GM21381 (cell line): ENCODE measurements at regions not wholly inside any gene's neighbourhood (a gene's known extent, or its start where the extent isn't known, plus 50 kb on each side); places are given as distances from the start of the nearest gene placed in this dataset.
"Not testable (repeated sequence)": the region's sequence is repeated elsewhere in the genome, so short reads cannot be mapped to it uniquely, and the experiment has no call there.

Experiments used
- ATAC-seq: cut with Tn5 transposase; IDR thresholded peaks from one replicate; pipeline ENCODE4 v1.9.1; 2021; ENCODE audit warnings: mild to moderate bottlenecking, moderate library complexity; ENCODE audit not compliant: unreplicated experiment

DNA sequence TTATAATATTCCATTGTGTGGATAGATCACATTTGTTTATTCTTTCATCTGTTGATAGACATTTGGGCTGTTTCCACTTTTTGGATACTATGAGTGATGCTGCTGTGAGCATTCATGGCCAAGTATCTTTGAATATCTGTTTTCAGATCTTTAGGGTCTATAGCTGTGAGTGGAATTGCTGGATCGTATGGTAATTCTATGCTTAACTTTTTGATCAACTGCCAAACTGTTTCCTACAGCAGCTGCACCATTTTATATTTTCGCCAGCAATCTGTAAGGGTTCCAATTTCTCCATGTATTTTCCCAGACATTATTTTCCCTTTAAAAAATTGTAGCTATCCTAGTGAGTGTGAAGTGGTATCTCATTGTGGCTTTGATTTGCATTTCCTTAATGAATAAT lies 238.1 kb downstream of the AACS start:
- ATAC-seq = no peak

DNA sequence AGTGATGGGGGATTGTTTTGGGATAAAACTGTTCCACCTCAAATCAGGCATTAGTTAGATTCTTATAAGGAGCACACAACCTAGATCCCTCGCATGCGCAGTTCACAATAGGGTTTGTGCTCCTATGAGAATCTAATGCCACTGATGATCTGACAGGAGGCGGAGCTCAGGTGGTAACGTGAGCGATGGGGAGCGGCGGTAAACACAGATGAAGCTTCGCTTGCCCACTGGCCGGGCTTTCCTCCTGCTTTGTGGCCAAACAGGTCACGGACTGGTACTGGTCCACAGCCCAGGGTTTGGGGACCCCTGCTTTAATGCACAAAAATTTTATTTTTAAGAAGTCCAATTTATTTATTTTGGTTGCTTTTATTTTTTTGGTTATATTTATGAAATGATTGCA lies 238.8 kb downstream of the AACS start:
- no peak for ATAC-seq

DNA sequence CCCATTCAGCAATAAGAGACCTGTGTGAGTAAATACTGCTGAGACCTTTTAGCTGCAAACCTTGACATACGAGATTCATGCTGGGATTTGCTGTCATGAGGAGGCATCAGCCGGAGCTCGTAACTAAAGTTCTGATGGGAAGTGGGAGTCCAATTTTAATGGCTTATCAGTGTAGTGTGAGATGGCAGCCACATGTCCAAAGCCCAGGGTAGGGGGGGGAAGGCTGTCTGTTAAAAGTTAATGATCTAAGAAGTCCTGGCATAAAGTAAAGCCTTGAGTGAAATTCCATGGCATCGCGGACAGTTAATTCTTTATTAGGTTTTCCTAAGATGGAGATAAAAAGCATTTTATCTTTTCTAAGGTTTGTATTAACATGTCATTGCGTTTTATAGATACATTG lies 240.0 kb downstream of the AACS start:
- ATAC-seq = no peak

DNA sequence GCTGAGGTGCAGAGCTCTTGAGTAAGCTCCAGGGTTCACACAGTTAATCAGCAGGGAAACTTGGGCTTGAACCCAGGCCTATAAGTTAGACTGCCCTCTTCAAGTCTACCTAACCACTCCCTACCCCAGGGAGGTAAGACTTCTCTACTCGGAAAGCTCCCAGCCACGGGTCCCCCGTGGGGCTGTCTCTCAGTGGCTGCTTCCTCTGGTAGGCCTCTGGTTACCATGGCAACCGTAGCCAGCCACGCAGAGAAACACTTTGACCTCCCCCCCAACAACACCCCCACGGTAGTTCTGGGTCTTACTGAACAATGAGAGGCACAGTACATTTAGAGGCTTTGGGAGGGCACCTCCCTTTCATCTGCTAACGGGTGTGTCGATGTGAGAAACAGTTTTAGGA lies 245.2 kb downstream of the AACS start:
- no peak for ATAC-seq

DNA sequence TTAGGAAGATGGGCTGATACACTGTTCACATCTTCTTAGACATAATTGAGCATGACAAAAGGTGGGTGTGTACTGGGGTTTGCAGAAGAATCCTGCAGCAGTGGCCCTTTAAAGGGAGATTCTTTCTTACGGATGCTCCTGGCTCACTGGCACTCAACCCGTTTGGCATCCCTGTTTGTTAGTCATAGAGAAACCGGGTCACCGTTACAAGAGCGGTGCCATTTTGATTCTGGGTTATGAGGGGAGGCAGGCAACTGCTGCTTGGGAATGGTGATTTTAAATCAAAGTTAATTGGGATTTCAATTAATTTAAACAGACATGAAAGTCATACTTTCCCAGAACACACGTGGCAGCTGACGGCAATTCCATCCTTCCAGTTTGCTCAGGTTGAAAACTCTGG lies 245.8 kb downstream of the AACS start:
- no peak for ATAC-seq

DNA sequence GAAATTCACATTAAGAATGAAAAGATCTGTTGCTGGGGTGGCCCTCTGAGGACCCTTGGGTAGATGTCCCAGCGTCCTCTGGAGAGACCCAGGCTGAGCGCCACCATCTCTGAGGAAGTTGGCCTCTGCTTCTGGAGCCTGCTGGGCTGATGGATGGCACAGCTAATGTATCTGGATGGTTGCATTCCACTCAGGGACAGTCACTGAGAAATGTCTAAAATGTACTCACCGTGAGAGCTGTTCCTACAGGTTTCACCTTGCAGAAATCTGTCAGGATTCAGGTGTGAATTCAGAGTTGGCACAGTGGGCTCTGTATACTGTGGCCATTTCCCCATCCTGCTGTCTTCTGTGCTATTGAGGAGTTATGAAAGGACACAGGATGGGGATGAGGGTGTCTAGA lies 247.2 kb downstream of the AACS start:
- ATAC-seq = no peak

DNA sequence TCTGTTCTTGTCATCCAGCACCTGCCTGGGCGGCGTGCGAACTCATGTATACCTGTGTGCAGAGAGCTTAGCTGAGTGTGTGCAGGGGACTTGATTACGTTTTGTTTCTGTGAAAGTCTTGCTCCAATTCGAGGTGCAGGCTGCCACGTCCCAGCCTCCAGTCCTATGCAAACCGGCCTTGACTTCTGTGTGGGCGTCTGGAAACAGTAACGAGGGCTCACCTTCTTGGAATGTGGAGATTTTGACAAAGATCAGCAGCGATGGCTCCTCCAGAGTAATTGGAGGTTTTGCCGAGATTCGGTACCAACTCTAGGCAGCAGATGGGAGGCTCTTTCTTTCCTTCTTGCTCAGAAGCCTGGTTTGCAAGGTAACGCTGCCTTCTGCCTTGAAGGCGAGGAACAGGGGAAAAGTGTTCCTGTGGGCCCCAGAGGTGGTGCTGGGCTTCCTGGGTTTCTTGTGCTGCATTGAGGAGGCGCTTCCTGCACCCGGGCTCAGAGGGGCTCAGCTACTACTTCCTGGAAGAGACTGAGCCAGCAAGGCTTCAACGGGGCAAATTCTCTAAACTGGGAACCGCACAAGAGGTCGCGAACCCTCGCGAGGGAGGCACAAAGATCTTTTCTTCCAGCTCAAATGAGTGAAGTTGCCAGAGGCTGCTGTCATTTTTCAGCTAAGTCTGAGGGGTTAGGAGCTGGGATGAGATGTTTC lies 249.0 kb downstream of the AACS start:
- no peak for ATAC-seq

DNA sequence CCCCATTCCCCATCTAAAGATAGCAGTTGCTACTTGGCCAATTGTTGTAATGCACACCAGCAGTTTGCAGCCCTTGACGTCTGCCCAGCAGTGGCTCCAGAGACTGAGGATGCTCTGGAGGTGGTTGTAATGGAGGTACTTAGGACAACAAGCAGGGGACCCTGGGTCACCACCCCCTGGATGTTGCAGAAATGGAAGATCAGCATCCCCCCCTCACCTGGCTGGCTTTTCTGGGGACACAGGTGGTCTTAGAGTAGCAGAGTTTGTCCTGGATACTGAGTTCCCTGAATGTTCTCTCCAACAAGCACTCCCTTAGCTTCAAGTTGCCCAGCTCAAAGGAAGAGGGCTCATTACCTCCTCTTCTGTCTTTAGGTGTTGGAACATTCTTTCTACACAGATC lies 250.5 kb downstream of the AACS start:
- ATAC-seq = no peak

DNA sequence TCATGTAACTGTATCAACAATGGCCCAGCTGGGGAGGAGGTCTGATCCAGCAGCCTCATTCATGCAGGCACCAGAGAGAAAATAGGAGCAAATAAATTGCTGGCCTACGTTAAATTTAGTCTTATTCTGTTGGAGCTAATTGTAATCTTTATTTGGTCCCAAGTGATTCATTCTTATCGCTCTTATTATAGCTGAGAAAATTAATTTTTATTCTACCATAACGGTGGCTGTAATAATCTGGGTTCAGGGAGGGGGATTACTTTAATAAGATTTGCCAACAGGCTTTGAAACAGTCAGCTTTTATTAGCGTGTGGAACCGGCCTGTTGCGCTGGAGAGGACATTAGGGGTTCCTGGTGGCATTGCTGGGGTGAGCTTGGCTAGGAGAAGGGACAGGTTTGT lies 254.9 kb downstream of the AACS start:
- no peak for ATAC-seq

DNA sequence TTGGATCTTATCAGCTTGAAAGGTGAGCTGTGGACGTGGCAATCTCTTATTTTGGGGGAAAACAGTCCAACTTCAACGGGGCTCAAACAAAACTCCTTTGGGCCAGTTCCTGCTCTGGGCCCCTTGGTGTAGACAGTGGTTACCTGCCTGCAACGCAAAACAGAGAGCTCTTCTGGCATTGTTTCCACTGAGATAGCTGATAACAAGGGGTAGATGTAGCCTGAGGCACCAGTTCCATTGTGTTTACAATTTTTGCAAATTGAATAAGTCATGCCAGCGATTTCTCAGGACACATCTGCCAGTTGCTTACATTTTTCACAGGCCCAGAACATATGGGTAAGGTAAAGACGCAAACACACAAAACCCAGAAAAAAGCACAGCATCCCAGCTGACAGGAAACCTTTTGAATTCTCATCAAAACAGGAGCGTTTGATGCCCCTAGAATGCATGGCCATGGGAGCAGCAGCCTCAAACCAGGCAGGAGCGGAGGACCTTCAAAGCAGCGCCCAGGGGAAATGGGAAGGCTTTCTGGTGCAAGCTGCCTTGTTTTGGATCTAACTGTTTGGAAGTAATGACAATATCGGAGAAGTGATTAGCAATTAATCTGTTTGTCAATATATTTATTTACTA lies 259.7 kb downstream of the AACS start:
- no peak for ATAC-seq

DNA sequence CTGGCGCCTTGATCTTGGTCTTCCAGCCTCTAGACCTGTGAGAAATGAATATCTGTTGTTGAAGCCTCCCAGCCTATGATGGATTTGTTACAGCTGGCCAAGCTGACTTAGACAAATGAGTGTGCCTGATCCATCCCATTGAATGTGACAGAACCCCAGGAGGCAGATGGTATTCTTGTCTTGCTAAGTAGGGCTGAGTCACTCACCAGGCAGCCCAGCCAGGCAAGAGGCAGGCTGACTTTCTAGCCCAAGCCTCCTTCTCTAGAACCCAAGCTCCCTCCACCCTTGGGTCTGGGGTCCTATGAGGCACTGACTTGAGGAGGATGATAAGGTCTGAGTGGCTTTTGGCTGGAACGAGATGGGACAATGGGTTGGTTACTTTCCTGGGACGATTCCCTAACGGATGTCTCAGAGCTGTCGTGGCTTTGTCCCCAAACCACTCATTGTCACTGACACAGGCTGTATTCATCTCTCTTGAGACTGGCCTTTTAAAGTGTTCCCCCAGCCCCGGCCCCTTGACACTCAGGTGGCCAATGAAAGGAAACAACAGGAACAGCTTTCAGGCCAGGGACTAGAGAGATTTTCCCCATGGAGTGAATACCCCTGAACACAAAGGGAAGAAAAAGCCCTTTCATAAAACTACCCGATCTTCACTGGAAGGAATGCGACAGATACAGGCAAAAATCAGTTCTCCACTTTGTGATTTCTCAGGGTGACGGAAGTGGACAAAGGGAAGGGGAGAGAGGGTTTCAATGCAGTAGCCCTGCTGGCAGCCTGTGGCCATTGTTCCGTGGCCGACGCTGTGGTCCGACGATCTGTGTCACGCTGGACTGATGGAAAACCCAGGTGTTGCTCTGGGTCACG lies 264.2 kb downstream of the AACS start:
- no peak for ATAC-seq

DNA sequence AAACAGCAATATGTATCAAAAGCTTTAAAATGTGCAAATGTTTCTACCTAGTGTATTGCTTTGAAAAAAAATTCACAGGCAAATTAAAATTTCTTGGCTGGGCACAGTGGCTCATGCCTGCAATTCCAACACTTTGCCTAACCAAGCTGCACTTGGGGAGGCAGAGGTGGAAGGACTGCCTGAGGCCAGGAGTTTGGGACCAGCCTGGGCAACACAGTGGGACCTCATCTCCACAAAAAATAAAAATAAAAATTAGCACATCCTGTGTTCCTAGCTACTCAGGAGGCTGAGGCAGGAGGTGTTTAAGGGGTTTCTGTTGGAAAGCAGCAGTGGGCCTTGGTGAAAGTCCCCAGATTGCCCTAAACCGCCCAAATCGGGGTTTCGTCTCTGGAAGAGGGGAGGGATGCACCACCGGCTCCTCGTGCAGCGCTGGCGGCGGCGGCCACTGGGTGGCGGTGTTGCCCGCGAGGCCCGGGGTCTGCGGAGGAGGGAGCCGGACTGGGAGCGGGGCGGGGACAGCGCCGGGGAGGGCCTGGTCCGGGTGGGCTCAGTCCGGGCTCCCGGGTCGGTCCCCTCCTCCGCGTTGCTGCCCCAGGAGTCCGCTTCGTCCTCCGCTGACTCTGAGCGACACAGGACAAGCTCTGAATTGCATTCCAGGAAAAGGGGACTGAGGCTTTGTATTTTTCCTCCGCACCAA lies 265.6 kb downstream of the AACS start:
- peak; percentile 86 for ATAC-seq

DNA sequence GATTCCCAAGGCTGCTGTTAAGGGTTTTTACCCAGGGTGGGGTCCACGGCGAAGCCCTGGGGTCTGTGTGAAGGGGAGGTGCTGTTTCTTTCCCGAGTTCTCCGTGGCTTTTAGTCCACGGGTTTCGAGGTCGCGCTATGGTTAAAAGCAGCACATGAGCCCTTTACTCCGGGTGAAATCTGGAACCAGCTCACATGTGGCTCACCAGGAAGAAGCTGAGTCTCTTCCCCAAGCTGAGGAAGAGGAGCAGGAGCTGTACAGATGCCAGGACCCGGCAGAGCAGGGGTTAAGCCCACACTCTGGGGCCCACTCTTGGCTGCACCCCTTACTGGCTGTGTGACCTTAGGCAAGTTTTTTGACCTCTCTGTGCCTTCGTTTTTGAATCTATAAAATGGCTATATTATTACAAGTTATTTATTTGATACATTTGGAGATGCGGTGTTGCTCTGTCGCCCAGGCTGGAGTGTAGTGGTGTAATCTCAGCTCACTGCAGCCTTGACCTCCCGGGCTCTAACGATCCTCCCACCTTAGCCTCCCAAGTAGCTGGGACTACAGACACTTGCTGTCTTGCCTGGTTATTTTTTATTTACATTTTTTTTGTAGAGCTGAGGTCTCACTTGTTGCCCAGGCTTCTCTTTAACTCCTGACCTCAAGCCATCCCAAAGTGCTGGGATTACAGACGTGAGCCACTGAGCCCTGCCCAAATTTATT lies 266.3 kb downstream of the AACS start:
- ATAC-seq = no peak

DNA sequence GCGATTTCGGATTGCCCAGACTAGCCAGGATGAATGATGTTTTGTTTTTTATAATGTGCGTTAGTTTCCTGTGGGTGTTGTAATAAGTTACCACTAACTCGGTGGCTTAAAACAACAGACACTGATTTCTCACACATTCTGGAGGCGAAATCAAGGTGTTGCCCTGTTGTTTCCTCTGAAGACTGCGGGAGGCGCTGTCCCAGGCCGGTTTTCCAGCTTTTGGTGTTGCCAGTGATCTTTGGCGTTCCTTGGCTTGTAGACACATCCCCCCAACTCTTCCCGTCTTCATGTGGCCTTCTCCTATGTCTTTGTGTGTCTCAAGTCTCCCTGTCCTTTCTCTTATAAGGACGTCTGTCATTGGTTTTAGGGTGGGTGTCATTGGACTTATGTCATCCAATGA lies 267.7 kb downstream of the AACS start:
- no peak for ATAC-seq

DNA sequence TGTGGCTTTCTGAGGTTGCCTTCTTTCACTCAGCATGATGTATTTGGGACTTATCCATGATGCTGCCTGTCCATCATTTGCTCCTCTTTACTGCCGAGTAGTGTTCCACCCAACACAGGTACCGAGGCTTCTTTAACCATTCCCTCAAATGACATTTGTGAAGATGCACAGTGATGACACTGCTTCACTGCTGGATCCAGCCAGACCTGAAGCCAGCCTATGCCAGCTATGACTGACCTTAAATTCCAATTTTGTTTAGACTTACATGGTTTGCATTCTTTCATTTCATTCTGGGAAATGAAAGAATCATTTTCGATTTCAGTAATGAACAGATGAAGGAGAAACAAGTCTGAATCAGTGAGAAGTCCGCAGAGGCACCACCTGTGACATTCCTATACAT lies 271.0 kb downstream of the AACS start:
- ATAC-seq = no peak

DNA sequence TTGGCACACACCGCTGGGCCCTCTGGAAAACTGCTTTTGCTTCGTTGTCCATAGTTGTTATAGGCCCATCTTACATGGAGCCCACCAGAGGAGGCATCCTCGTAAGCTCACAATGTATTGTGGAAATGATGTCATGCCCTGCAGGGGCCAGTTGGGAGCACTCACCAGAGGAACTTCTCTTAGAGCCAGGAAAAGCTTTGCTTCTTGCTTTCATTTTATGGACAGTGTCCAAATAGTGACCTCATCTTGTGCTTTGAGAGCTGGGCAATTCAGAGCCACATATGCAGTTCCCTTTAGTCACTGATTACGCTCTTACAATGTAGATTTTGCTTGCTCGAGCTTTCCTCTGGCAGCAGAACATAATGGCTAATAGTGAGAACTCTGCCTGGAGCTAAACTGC lies 275.6 kb downstream of the AACS start:
- ATAC-seq = no peak

DNA sequence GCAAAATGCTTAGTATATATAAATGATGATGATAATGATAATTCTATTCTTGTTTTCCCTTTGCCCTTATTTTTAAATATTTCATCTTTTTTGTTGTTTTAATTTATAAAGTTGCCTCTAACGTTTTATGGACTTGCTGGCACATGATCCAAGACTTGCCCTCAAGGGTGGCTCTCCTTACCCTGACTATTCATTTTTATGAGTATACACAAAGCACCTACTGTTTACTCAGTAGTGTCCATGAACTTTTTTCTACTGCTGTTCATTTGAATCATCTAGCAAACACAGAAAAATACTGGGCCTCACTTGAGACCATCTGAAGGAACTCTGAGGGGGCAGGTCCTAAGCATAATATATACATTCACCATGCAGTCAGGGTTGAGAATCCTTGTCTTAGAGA lies 276.2 kb downstream of the AACS start:
- ATAC-seq = no peak

DNA sequence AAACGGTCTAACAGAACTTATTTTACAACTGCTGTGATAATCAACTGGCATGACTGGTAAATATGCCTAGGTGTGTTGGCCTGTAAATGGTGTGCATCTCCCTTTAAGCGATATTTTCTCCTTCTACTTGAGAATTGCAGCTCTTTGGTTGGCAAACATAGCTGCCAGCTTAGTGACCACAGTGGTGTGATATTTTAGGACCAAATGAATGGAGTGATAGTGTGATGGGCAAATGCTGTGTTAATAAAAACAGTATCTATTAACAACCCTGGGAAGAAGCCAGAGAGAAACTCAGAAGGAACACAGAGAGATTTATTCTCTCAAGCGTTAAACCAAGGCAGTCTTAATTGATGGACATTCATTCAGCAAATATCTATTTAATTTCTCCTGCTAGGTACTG lies 278.4 kb downstream of the AACS start:
- no peak for ATAC-seq

DNA sequence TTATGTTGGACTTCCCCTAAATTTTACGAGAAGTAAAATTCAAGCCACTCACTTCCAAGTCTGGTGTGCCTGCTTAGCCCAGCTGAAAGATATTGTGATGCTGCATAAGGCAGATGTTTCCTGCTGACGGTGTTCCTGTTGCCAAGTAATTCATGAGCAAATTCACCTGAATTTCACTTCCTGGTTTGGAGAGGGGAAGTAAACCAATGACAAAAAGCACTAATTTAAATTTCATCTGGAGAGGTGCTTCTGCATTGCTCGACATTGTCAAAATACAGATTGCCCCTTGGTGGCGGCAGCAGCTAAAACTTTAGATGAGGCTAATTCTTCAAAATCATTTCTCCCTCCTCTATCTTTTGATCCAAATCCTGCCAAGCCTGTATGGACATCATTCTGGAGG lies 281.1 kb downstream of the AACS start:
- no peak for ATAC-seq

DNA sequence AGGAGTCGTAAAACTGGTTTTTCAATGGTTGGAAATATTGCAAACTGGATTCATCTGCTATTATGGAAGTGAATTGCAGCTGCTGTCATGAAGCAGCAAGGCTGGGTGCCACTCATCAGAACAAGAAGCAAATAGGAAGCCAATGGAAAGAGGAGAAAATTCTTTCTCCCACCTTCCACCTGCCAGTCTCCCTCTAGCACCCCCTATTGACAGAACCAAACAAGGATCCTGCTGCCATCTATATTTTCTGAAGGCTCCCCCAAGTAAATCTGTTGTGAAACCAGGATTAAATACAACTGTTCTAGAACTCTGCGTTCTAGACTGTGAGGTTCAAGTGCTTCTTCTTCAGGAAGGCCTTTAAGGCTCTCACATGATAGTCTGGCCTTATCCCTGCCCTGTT lies 286.6 kb downstream of the AACS start:
- ATAC-seq = no peak

DNA sequence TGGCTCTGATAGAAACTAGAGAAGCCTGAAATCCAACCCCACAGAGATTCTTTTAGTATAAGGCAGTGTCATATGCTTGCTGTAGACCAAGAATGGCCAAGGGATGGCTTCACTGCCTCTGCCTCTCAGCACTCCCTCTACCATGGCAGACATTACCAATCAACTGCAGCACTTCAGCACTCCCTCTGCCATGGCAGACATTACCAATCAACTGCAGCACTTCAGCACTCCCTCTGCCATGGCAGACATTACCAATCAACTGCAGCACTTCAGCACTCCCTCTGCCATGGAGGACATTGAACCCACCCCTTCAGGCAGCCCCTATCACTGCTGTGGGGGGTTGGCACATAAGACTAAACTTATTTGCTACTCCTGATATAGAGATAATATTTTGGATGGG lies 287.8 kb downstream of the AACS start:
- ATAC-seq = not testable (repeated sequence)
